ENCODE measurements at regions not wholly inside any gene's neighbourhood (a gene's known extent, or its start where the extent isn't known, plus 50 kb on each side); places are given as distances from the start of the nearest gene placed in this dataset.

DNA sequence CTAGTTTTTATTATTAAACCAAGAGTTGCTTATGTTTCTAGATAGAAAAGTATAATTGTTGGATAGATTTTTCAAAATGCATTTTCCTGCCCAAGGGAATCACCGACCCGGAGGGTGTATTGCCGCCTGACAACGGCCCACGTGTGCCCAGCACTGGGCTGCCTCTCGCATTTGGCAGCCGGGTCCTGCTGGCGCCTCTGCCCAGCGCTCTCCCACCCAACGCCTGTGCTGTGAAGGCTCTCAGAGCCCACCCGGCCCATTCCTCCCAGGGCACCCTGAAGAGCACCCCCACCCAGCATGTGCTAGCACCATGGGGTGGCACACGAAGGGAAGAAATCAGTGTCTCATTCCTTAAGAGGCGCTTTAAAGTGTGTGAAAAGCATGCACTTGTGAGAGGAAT, 88.3 kb upstream of the AFDN start:
- intact Hi-C loops (cut with micrococcal nuclease) = no loop called here
- CTCF ChIA-PET = no interaction called here
- no peaks in the 10 kb centered on the region for H3K9me3 ChIP-seq (replicated peaks; ENCODE audit: control insufficient read depth, insufficient read depth, low read length)
- no peak for DNase-seq (ENCODE audit: low read depth, low spot score)
- H3K27ac ChIP-seq (ENCODE audit: insufficient read depth, low read depth, low read length) = no peak overlapping the region
- H3K4me1 ChIP-seq (ENCODE audit: control insufficient read depth, extremely low read depth, insufficient read depth, low read length) = no peaks in the 10 kb centered on the region
- POLR2A ChIA-PET = no interaction called here
- FAIRE-seq = no peak
- H3K9me1 ChIP-seq (replicated peaks; ENCODE audit: control insufficient read depth, extremely low read depth, insufficient read depth, low read length) = no peaks in the 10 kb centered on the region
- no peaks in the 10 kb centered on the region for H3K27me3 ChIP-seq (ENCODE audit: control insufficient read depth in 2 of 2, insufficient read depth in 2 of 2, low read length in 2 of 2)
- dilution Hi-C loops (cut with MboI; ENCODE audit: extremely low pct_ligation_motif_present, low sequenced_read_pairs) = no loop called here
- H2AFZ ChIP-seq (ENCODE audit: low read depth, low read length) = no peak overlapping the region
- H3K79me2 ChIP-seq (ENCODE audit: control insufficient read depth, insufficient read depth, low read length) = no peaks in the 10 kb centered on the region
- BruUV-seq (replicated peaks) = no TSS peak
- no peak for TF ChIP-seq GATA2 (IDR thresholded peaks at IDR 0.05; ENCODE audit: insufficient read depth, insufficient read length, low read depth, low read length)
- TF ChIP-seq, protein P1, sequence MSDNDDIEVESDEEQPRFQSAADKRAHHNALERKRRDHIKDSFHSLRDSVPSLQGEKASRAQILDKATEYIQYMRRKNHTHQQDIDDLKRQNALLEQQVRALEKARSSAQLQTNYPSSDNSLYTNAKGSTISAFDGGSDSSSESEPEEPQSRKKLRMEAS (IDR thresholded peaks at IDR 0.05; ENCODE audit: insufficient read depth, insufficient read length) = no peak
- TF ChIP-seq, protein P2, sequence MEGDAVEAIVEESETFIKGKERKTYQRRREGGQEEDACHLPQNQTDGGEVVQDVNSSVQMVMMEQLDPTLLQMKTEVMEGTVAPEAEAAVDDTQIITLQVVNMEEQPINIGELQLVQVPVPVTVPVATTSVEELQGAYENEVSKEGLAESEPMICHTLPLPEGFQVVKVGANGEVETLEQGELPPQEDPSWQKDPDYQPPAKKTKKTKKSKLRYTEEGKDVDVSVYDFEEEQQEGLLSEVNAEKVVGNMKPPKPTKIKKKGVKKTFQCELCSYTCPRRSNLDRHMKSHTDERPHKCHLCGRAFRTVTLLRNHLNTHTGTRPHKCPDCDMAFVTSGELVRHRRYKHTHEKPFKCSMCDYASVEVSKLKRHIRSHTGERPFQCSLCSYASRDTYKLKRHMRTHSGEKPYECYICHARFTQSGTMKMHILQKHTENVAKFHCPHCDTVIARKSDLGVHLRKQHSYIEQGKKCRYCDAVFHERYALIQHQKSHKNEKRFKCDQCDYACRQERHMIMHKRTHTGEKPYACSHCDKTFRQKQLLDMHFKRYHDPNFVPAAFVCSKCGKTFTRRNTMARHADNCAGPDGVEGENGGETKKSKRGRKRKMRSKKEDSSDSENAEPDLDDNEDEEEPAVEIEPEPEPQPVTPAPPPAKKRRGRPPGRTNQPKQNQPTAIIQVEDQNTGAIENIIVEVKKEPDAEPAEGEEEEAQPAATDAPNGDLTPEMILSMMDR (IDR thresholded peaks at IDR 0.05; ENCODE audit: extremely low read depth in 1 of 2, insufficient read depth in 1 of 2, low read depth in 1 of 2, low read length in 2 of 2) = no peak
- no peak for TF ChIP-seq FOS (IDR thresholded peaks at IDR 0.05; ENCODE audit: borderline replicate concordance, insufficient read depth, low read length)
- no peak for TF ChIP-seq JUN (IDR thresholded peaks at IDR 0.05; ENCODE audit: borderline replicate concordance, insufficient read depth, insufficient read length, low read depth)
- TF ChIP-seq POLR2AphosphoS5 (IDR thresholded peaks at IDR 0.05; ENCODE audit: insufficient read depth, low read depth, low read length) = no peak
- TF ChIP-seq EZH2 (IDR thresholded peaks at IDR 0.05; ENCODE audit: borderline replicate concordance, low read depth, low read length, severe bottlenecking) = no peak
- TF ChIP-seq MYC (IDR thresholded peaks at IDR 0.05; ENCODE audit: low read depth, low read length) = no peak
- no peak for TF ChIP-seq POLR2A (IDR thresholded peaks at IDR 0.05; ENCODE audit: low read depth, low read length)
- no peaks in the 10 kb centered on the region for H4K20me1 ChIP-seq (replicated peaks; ENCODE audit: control insufficient read depth, extremely low read depth, insufficient read depth, low read length)
- no peaks in the 10 kb centered on the region for H3K36me3 ChIP-seq (ENCODE audit: control insufficient read depth in 2 of 2, extremely low read depth in 1 of 2, insufficient read depth in 2 of 2, low read length in 2 of 2)
- no peak overlapping the region for H3K4me3 ChIP-seq (replicated peaks in 1 of 3; ENCODE audit: insufficient read depth in 1 of 3, low read depth in 1 of 3, low read length in 3 of 3)
- H3K4me2 ChIP-seq (ENCODE audit: insufficient read depth, low read length) = no peak overlapping the region
- H3K9ac ChIP-seq (replicated peaks; ENCODE audit: extremely low read depth, insufficient read depth, low read length) = no peak overlapping the region

Data from endothelial cell of umbilical vein (primary cell).